GM23338 (cell line): ENCODE measurements at regions not wholly inside any gene's neighbourhood (a gene's known extent, or its start where the extent isn't known, plus 50 kb on each side); places are given as distances from the start of the nearest gene placed in this dataset.

ENCODE experiments used
- CREB1 ChIP-seq: fragments of 250-450 bp; sonication (Bioruptor Pico); IDR thresholded peaks from 2 replicates; pipeline ENCODE4 v1.5.0; 2020; ENCODE audit warnings: low read depth, mild to moderate bottlenecking, moderate library complexity
- ETS1 ChIP-seq: IDR thresholded peaks from 2 replicates; pipeline ENCODE4 v1.6.1; 2016; ENCODE audit warnings: antibody characterized with exemption
- EZH2 ChIP-seq: fragments of 200-600 bp; sonication (generic); IDR thresholded peaks from one replicate; pipeline ENCODE4 v1.8.0; 2017; ENCODE audit warnings: antibody characterized with exemption, mild to moderate bottlenecking, low read depth; ENCODE audit not compliant: unreplicated experiment
- EZH2phosphoT487 ChIP-seq: fragments of 200-600 bp; sonication (generic); IDR thresholded peaks from one replicate; pipeline ENCODE4 v1.8.1; 2018; ENCODE audit warnings: antibody characterized with exemption; ENCODE audit not compliant: unreplicated experiment
- POLR2AphosphoS5 ChIP-seq: IDR thresholded peaks from 2 replicates; pipeline ENCODE4 v1.6.1; 2016; ENCODE audit warnings: antibody characterized with exemption, low read depth
- TF ChIP-seq, protein P1 (sequence below), 2 experiments: fragments of 200-600 bp in 1 of 2; sonication (generic) in 1 of 2; conservative IDR thresholded peaks; 2 replicates each; pipeline versions ENCODE4 v1.5.1 to v1.6.1; 2016 to 2017; ENCODE audit warnings: antibody characterized with exemption in 2 of 2, low read depth in 2 of 2, mild to moderate bottlenecking in 2 of 2, moderate library complexity in 1 of 2

DNA sequence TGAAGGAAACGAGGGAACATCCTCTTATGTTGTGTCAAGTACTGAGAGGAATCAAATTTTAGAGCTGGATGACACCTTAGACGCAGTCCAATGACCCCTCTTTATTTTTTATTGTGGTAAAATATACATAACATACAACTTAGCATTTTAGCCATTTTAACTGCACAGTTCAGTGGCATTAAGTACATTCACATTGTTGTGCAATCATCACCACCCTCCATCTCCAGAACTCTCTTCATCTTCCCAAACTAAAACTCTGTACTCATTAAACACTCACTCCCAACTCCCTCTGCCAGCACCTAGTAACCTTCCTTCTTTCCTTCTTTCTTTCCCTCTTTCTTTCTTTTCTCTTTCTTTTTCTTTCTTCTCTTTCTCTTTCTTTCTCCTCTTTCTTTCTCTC is 97.2 kb upstream of the SLC24A4 start:
- TF ChIP-seq, protein P1, sequence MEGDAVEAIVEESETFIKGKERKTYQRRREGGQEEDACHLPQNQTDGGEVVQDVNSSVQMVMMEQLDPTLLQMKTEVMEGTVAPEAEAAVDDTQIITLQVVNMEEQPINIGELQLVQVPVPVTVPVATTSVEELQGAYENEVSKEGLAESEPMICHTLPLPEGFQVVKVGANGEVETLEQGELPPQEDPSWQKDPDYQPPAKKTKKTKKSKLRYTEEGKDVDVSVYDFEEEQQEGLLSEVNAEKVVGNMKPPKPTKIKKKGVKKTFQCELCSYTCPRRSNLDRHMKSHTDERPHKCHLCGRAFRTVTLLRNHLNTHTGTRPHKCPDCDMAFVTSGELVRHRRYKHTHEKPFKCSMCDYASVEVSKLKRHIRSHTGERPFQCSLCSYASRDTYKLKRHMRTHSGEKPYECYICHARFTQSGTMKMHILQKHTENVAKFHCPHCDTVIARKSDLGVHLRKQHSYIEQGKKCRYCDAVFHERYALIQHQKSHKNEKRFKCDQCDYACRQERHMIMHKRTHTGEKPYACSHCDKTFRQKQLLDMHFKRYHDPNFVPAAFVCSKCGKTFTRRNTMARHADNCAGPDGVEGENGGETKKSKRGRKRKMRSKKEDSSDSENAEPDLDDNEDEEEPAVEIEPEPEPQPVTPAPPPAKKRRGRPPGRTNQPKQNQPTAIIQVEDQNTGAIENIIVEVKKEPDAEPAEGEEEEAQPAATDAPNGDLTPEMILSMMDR (conservative IDR thresholded peaks at IDR 0.05; ENCODE audit: low read depth in 2 of 2): no peak
- TF ChIP-seq ETS1 (no peak), CREB1 (no peak), POLR2AphosphoS5 (no peak), EZH2 (no peak), EZH2phosphoT487 (no peak)
